ENCODE measurements at regions not wholly inside any gene's neighbourhood (a gene's known extent, or its start where the extent isn't known, plus 50 kb on each side); places are given as distances from the start of the nearest gene placed in this dataset.

- in situ Hi-C loops (cut with MboI; ENCODE audit: low sequenced_read_pairs): no loop called here
Measured at GRCh38 chr13:22161871-22162270, 491.0 kb downstream of the FGF9 start.

DNA sequence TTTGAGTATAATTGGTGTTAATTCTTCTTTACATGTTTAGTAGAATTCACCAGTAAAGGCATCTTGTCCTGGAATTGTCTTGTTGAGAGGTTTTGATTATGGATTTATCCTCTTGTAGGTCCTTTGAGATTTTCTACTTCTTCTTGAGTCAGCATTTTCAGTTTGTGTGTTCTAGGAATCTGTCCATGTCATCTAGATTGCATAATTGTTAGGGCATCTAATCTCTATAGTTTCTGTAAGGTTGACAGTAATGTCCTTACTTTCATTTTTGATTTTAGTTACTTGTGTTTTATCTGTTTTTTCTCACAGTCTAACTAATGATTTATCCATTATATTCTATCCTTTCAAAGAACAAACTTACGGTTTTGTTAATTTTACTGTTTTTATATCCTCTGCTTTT lies 492.0 kb downstream of the FGF9 start:
- in situ Hi-C loops (cut with MboI; ENCODE audit: low sequenced_read_pairs): no loop called here

GRCh38 chr13:22168437-22169190 lies 497.7 kb downstream of the FGF9 start:
- in situ Hi-C loops (cut with MboI; ENCODE audit: low sequenced_read_pairs): no loop called here

DNA sequence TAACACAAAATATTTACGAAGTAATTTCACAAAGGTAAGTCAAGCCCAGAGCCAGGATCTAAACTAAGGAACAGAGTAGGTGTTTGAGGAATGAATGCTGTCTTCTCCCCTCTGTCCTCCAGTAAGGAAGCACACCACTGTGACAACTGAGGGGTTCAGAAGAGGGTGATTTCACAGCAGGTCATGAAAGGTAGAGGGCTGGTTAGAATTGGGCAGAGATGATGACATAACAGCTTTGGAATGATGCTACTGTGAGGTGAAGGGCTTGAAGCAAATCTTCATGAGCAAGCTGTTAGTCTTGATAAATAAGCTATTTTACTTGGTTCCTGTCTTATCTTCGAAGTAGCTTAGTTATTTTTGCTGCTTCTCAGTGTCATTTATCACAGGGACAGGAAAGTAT lies 498.6 kb downstream of the FGF9 start:
- in situ Hi-C loops (cut with MboI; ENCODE audit: low sequenced_read_pairs): no loop called here

GRCh38 chr13:22173610-22174009 lies 502.7 kb downstream of the FGF9 start:
- in situ Hi-C loops (cut with MboI; ENCODE audit: low sequenced_read_pairs): no loop called here

DNA sequence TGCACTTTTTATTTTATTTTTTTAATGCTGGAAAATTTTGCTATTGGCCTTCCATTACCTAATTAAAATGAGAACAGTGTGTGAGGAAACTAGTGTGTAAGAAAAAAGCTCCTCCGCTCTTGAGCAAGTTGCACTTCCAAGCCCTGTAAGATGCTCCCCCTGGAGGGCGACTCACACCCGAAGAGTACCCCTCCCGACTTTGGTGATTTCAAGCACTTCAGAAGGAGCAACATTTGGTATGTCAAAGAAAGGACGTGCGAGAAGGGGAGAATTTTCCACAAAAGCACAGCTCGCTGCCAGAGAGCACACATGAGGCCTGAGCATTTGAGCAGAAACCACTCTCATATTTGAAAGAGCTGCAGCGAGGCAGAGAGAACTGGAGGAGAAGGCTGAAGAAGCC lies 504.4 kb downstream of the FGF9 start:
- in situ Hi-C loops (cut with MboI; ENCODE audit: low sequenced_read_pairs): no loop called here

DNA sequence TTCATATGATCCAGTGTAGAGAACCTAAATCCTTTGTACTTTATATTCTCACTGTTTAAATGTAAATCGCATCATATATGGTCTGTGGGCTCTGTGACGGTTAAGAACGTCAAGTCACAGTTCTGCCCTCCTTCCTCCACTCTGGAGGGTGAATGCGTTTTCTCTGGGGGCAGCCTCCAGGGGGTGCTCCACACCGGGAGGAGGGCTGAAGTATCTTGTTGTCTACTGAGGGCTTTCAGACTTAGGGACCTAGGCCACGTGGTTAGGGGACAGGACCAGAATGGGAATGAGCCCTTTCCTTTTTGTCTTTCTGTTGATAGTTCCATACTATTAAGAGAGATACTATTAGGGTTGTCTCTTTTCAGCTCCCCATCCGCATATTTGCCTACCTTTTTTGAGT lies 504.9 kb downstream of the FGF9 start:
- in situ Hi-C loops (cut with MboI; ENCODE audit: low sequenced_read_pairs): no loop called here

DNA sequence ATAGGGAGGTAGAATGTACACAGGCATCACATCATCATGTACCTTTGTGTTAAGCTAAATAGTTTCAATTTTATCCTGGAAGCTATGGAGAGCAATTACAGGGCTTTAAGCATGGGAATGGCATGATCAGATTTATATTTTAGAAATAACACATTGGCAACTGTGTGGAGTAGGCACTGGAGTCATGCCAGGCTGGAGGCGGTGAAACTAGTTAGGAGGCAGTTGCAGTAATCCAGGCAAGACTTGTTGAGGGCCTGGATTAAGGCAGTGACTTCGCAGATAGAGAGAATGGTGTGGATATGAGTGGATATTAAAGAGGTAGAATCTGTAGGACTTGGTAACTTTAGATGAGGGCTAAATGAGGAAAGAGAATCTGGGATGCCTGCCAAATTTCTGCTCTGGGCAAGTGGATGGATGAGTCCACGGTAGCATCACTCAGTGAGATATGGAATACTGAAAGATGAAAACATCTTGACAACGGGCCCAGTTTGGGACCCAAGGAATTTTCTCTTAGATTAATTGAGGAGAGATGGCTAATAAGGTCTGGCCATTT lies 506.2 kb downstream of the FGF9 start:
- in situ Hi-C loops (cut with MboI; ENCODE audit: low sequenced_read_pairs): no loop called here

DNA sequence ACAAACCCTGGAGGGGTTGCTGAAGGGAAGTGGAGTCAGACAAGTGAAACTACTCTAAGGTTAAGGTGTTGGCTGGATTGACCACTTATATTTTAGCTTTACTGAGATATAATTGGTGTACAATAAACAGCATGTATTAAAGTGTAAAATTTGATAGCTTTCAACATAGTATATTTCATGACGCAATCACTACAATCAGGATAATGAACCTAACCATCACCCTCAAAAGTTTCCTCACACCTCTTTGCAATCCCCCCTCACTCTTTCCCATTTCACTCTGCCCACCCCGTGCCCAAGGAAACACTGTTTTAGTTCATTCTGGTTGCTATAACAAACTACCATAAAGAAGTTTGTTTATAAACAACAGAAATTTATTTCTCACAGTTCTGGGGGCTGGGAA lies 508.0 kb downstream of the FGF9 start:
- in situ Hi-C loops (cut with MboI; ENCODE audit: low sequenced_read_pairs): no loop called here

GRCh38 chr13:22187329-22187728 lies 516.5 kb downstream of the FGF9 start:
- in situ Hi-C loops (cut with MboI; ENCODE audit: low sequenced_read_pairs): no loop called here

DNA sequence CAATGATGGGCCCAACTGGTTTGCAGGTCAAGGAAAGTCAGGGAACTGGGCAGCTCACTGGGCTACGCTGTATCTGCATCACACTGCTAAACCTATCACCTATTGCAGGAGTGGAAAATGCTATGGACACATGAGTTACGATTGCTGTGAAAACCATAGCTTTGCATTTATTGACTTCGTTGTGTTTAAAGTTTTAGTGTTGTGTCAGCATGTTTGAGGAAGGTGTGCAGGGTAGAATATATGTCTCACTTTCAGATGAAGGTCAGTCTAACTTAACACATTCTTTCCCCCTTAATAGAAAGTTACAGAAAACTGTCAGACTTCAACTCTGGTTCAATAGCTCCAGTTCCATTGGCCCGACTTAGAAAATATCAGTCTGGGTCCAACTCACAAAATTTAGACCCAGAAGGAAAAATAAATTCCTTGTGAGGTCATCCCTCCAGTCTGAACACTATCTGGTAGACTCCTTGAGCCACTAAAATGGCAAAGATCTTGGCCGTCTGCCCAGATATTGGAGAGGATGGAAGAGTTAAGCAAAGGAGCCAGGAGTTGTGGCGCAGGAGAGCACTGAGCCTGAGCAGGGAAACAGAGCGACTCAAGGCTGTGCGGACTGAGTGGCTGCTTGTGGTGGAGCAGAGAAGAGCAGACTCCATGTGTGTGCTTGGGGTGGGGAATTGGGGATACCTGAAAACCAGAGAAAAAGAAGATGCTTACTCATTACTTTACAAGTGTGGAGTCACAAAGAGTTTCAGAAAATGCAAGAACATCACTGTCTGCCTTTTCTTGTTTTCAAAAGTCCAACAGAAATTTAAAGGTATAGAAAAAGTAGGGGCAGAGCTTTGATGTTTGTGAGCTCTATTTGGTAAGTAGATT lies 518.5 kb downstream of the FGF9 start:
- in situ Hi-C loops (cut with MboI; ENCODE audit: low sequenced_read_pairs): no loop called here

DNA sequence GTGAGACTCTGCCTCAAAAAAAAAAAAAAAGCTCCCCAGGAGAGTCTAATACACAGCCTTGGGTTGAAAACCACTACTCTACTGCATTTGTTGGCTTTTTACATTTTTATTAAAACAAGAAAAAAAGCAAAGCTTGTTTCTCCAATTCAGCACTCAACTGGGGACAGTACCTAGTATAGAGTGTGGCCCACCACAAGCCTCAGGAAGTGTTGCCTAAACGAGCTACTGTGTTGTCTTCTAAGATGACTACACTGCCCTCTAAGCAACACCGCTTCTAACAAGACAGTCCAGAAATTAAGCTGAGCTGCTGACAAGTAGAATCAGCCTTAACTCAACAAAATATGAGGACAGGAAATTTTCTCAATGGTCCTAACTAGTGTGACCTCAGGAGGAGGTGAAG lies 522.2 kb downstream of the FGF9 start:
- in situ Hi-C loops (cut with MboI; ENCODE audit: low sequenced_read_pairs): no loop called here

- in situ Hi-C loops (cut with MboI; ENCODE audit: low sequenced_read_pairs): no loop called here
Measured at GRCh38 chr13:22194106-22194805, 523.4 kb downstream of the FGF9 start.

DNA sequence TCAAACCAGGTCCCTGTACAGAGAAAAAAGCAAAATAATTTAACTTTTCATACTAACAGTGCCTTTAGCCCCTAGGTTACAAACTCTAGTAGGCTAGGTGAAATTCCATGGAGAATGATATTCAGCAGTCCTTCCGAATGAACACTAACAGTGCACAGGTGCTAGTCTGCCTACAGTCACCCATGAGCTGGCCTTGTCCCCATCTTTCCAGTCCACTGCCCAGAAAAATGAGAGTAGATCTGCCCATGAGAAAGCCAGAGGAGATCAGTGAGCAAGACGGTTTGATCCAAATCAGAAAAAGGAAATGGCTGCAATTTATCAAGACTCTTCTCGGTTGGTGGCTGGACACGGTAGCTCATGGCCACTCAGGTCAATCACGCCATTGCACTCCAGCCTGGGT lies 524.9 kb downstream of the FGF9 start:
- in situ Hi-C loops (cut with MboI; ENCODE audit: low sequenced_read_pairs): no loop called here

DNA sequence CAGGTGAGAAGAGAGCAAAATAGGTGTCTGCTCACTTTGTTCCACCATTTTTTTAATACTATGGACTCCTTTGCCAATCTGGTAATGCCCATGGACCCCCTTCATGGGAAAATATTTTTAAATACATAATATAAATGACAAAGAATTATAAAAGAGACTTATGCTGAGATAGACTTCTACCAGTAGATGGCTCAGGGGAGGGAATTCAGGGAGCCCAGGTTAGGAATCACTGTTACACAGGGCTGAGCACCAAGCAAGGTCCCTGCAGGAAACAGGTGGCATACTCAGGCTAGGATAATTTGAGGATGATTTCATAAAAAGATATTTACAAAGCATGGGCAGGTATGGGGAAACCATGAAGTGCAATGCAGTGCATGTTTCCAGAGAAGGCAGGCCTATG lies 525.9 kb downstream of the FGF9 start:
- in situ Hi-C loops (cut with MboI; ENCODE audit: low sequenced_read_pairs): no loop called here

DNA sequence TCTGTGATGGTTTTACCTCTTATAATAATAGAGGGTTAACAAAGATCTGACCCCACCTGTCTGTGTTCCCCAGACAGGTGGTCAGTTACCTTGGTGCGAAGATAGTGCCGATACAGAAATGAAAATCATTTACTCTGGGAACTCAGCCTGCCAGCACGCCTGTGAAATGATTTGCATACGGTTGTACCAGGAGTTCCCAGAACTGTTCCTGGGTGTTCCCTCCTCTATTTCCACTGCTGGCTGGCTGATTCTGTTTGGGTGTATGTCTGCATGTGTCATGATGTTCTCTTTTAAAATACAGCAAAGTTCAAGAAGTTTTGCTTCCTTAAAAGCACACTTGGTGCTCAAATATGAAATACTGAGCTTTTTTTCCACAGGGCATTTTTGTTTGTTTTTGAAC lies 527.1 kb downstream of the FGF9 start:
- in situ Hi-C loops (cut with MboI; ENCODE audit: low sequenced_read_pairs): no loop called here

DNA sequence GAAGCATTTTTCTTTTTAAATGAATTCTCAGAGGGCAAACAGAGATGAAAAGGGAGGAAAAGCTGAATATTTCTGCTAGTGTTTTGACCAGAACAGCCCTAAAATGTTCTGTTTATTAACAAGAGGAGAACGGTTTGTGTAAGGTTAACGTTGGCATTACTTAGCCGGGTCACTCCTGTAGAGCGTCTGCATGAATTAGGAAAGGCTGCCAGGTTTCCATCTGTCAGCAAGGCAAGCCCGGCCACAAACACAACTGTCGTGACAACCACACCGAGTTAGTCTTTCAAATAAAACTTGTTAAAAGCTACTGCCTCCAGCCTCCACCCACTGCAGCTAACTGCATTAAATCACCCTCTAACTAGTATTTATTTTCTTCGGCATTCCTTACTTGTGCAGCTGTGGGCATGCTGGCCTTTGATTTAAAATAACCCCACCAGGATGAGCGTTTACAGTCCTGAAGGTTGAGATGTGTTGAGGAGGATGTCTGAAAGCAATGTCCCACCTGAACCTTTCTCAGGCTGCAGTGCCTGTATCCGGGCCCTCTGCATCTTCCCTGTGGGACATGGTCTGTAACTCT lies 527.9 kb downstream of the FGF9 start:
- in situ Hi-C loops (cut with MboI; ENCODE audit: low sequenced_read_pairs): no loop called here

DNA sequence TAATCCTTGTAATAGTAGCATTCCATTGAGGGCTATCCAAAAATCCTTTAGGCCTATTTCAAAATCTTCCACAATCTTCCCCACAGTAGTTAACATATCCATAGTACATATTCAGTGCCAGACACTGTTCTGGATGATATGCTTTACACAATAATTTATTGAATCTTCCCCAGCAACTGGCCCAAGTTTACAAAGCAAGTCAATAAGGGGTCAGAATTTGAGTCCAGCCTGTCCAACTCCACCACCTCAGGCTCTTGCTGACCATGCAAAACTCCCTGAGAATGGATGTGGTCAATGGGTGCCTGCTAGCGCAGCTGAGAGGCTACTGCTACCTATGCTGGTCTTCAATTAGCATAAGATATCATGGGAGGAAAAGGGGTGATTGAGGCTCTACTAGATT lies 529.6 kb downstream of the FGF9 start:
- in situ Hi-C loops (cut with MboI; ENCODE audit: low sequenced_read_pairs): no loop called here

GRCh38 chr13:22201375-22201925 lies 530.6 kb downstream of the FGF9 start:
- in situ Hi-C loops (cut with MboI; ENCODE audit: low sequenced_read_pairs): no loop called here

- in situ Hi-C loops (cut with MboI; ENCODE audit: low sequenced_read_pairs): no loop called here
Measured at GRCh38 chr13:22210134-22210930, 539.5 kb downstream of the FGF9 start.

Data from HL-60/S4 treated with retinoic acid at 250 ng/mL for 4 days and 3 days (cell line).